DND-41 (cell line): ENCODE measurements at regions not wholly inside any gene's neighbourhood (a gene's known extent, or its start where the extent isn't known, plus 50 kb on each side); places are given as distances from the start of the nearest gene placed in this dataset.

ENCODE experiments used
- CTCF ChIP-seq: IDR thresholded peaks from 2 replicates; pipeline ENCODE4 v1.5.1; 2012; ENCODE audit warnings: borderline replicate concordance, low read length, moderate library complexity, mild to moderate bottlenecking; ENCODE audit not compliant: poor library complexity, severe bottlenecking; ENCODE audit errors: extremely low read depth
- EZH2 ChIP-seq: IDR thresholded peaks from 3 replicates; pipeline ENCODE4 v1.6.1; 2012; ENCODE audit warnings: borderline replicate concordance, low read depth, mild to moderate bottlenecking, moderate library complexity, low read length, inconsistent platforms; ENCODE audit not compliant: severe bottlenecking

DNA sequence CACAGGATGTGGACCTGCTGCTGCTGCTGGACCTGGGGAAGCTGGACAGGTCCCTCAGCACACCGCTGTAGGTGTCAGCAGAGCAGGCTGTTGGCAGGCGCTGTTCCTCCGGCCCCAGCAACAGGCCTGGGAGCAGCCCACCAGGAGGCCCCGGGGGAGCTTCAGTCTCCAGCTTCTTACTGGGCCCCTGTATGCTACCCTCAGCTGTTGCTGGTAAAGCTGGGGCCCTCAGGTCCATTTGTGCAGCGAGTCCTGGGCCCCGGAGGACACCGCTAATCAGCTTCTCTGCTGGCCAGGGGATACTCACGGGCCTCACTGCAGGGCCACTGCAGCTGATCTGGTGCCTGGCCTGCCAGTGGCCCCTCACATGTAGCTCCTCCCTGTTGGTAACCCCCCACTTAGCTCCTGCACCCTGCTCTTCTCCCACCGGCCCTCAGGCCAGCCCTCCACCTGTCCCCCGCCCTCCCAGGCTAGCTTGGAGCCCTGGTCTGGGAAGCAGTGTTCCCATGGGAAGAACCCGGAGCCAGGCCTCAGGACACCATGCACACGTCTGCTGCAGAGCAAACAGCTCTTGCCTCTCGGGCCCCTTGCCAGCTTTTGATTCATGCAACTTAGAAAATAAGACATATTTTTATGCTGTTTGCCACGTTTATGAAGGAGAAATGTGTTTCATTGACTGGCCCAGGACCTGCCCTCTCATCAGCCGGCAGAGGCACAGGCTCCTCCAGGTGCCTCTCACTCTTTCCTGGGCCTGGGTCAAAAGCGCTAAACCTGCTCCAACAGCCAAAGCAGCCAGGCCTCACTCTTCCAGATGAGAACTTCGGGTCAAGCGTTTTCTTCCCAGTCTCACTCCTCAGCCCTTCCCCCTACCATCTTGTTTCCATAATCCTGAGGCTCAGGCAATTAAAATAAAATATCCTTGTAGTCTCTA lies 61.0 kb upstream of the ADAMTS2 start:
- TF ChIP-seq CTCF = no peak
- TF ChIP-seq EZH2 = no peak
